GM18508 (cell line): ENCODE measurements at regions not wholly inside any gene's neighbourhood (a gene's known extent, or its start where the extent isn't known, plus 50 kb on each side); places are given as distances from the start of the nearest gene placed in this dataset.

Source experiments
- ATAC-seq: cut with Tn5 transposase; IDR thresholded peaks from one replicate; pipeline ENCODE4 v1.9.1; 2021; ENCODE audit warnings: moderate number of reproducible peaks; ENCODE audit not compliant: insufficient read depth, unreplicated experiment

- ATAC-seq = no peak
These were observed 137.2 kb upstream of the HAAO start for GRCh38 chr2:42929546-42930024.

GRCh38 chr2:42928692-42929545, 136.5 kb upstream of the HAAO start:
- no peak for ATAC-seq

GRCh38 chr2:42928161-42928691, 135.8 kb upstream of the HAAO start:
- no peak for ATAC-seq

GRCh38 chr2:42927334-42928160, 135.2 kb upstream of the HAAO start:
- no peak for ATAC-seq

- ATAC-seq = no peak
These were observed 134.3 kb upstream of the HAAO start for GRCh38 chr2:42926434-42927333.

- ATAC-seq = no peak
These were observed 133.5 kb upstream of the HAAO start for GRCh38 chr2:42925742-42926433.

- no peak for ATAC-seq
These were observed 132.1 kb upstream of the HAAO start for GRCh38 chr2:42924418-42924886.

GRCh38 chr2:42923580-42924417, 131.4 kb upstream of the HAAO start:
- ATAC-seq = no peak

GRCh38 chr2:42922790-42923579, 130.6 kb upstream of the HAAO start:
- ATAC-seq = no peak

- no peak for ATAC-seq
These were observed 129.9 kb upstream of the HAAO start for GRCh38 chr2:42922293-42922692.

GRCh38 chr2:42921721-42922120, 129.3 kb upstream of the HAAO start:
- ATAC-seq = no peak

GRCh38 chr2:42921147-42921520, 128.8 kb upstream of the HAAO start:
- ATAC-seq = no peak

- ATAC-seq = no peak
These were observed 128.2 kb upstream of the HAAO start for GRCh38 chr2:42920446-42921146.

- no peak for ATAC-seq
These were observed 126.4 kb upstream of the HAAO start for GRCh38 chr2:42918671-42919318.

- no peak for ATAC-seq
These were observed 125.7 kb upstream of the HAAO start for GRCh38 chr2:42918041-42918440.

GRCh38 chr2:42917425-42917927, 125.1 kb upstream of the HAAO start:
- no peak for ATAC-seq
